ENCODE measurements at regions not wholly inside any gene's neighbourhood (a gene's known extent, or its start where the extent isn't known, plus 50 kb on each side); places are given as distances from the start of the nearest gene placed in this dataset.

DNA sequence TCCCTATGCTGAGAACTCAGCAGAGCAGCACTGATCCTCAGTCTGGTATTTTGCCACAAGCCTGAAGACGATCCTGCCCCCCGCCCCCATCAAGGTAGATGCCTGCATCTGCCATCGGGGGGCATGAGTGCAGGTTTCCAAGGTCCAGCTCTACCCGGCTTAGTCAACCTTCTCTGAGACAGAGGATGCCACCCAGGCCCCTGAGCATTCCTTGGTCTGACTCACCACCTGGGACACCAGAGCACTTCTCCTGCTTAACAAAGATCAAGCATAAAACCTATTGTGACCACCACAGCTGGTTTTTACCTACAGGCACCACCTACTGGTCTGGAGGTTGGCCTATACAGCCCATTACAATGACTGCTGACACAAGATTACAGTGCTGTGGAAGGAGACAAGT is 1168.1 kb downstream of the PCDH19 start:
- TF ChIP-seq EZH2 (IDR thresholded peaks at IDR 0.05; ENCODE audit: insufficient read depth, poor library complexity, severe bottlenecking) (no peak), EZH2phosphoT487 (IDR thresholded peaks at IDR 0.05; ENCODE audit: insufficient read depth, low read depth) (no peak)
